ENCODE measurements at regions not wholly inside any gene's neighbourhood (a gene's known extent, or its start where the extent isn't known, plus 50 kb on each side); places are given as distances from the start of the nearest gene placed in this dataset.

DNA sequence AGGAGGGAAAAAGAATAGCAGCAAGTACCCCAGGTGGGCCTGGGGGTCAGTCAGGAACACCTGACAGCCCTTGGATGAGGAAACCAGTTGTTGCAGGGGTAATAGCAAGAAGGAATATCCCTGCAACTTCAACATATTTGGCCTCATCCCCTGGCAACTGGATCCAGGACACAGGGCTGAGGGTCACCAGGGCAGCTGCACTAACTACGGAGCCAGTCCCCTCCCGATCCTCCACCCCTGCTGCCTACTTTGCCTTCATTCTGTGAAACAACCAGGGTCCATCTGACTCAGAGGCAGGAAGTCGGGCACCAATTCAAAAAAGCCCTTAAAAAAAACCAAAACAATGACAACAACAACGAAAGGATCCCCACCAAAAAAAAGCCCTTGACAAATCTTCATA, 52.9 kb downstream of the FRMPD3 start:
- TF ChIP-seq, protein P1, sequence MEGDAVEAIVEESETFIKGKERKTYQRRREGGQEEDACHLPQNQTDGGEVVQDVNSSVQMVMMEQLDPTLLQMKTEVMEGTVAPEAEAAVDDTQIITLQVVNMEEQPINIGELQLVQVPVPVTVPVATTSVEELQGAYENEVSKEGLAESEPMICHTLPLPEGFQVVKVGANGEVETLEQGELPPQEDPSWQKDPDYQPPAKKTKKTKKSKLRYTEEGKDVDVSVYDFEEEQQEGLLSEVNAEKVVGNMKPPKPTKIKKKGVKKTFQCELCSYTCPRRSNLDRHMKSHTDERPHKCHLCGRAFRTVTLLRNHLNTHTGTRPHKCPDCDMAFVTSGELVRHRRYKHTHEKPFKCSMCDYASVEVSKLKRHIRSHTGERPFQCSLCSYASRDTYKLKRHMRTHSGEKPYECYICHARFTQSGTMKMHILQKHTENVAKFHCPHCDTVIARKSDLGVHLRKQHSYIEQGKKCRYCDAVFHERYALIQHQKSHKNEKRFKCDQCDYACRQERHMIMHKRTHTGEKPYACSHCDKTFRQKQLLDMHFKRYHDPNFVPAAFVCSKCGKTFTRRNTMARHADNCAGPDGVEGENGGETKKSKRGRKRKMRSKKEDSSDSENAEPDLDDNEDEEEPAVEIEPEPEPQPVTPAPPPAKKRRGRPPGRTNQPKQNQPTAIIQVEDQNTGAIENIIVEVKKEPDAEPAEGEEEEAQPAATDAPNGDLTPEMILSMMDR (IDR thresholded peaks at IDR 0.05; ENCODE audit: control extremely low read depth, extremely low read depth, low read depth, missing control alignments), result no peak
- no peak for DNase-seq (ENCODE audit: extremely low spot score)
- ChIA-PET POLR2A (no interaction called here), CTCF (no interaction called here)

DNA sequence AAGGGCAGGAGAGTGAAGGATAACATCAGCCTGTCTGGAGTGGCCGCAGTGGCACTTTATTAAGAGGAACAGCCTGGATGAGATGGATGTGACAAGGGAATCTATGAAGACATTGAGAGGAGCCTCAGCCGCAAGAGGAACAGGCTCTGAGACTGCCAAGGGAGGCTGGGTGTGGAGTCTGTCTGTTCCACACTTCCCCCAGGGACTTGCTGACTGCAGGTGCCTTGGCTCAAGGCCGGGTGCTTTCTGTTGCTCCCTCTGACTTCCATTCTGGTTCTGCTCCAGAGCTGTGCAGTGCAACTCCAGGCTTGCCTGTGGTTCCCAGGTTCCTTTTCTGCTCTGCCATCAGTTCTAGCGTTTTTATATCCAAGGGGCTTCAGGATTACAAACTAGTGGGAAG, 54.6 kb downstream of the FRMPD3 start:
- DNase-seq (ENCODE audit: extremely low spot score), result no peak
- ChIA-PET POLR2A (no interaction called here), CTCF (no interaction called here)
- TF ChIP-seq, protein P1 (IDR thresholded peaks at IDR 0.05; ENCODE audit: control extremely low read depth, extremely low read depth, low read depth, missing control alignments), result no peak

DNA sequence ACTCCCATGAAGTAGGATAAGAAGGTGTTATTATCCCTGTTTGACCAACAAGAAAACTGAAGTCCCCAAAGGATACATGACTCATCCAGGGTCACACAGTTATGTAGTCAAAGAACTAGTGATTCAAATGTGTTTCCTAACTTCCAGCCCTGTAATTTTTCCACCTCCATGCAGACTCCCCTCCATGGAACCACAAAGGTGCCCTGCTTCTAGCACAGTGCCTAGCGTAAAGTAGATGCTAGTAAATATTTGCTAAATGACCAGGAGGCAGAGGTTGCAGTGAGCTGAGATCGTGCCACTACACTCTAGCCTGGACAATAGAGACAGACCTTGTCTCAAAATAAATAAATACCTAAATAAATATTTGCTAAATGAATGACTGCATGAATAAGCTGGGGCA, 55.8 kb downstream of the FRMPD3 start:
- TF ChIP-seq, protein P1 (IDR thresholded peaks at IDR 0.05; ENCODE audit: control extremely low read depth, extremely low read depth, low read depth, missing control alignments), result no peak
- ChIA-PET POLR2A (no interaction called here), CTCF (no interaction called here)
- no peak for DNase-seq (ENCODE audit: extremely low spot score)

DNA sequence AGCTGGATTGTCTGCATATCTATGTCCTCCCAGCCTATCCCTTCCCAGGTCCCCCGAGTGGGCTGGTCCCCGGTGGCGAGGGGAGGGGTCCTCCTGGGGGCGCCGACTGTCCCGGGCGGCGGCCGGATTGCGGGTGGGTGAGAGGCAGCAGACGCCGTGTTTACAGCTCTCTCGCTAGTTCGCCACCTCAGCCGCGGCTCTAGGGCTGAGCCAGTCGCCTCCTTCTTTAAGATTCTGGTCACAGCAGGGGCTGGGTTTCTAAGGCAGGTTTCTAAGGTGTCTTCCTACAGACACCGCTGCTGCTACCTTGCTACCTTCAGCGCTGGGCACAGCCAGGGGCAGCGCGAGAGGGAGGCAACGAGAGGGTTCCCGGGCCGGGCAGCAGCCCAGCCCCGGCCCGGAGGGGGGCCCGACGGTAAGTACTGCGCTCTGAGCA, 57.2 kb downstream of the FRMPD3 start:
- TF ChIP-seq, protein P1 (IDR thresholded peaks at IDR 0.05; ENCODE audit: control extremely low read depth, extremely low read depth, low read depth, missing control alignments), result no peak
- ChIA-PET POLR2A (no interaction called here), CTCF (no interaction called here)
- no peak for DNase-seq (ENCODE audit: extremely low spot score)

DNA sequence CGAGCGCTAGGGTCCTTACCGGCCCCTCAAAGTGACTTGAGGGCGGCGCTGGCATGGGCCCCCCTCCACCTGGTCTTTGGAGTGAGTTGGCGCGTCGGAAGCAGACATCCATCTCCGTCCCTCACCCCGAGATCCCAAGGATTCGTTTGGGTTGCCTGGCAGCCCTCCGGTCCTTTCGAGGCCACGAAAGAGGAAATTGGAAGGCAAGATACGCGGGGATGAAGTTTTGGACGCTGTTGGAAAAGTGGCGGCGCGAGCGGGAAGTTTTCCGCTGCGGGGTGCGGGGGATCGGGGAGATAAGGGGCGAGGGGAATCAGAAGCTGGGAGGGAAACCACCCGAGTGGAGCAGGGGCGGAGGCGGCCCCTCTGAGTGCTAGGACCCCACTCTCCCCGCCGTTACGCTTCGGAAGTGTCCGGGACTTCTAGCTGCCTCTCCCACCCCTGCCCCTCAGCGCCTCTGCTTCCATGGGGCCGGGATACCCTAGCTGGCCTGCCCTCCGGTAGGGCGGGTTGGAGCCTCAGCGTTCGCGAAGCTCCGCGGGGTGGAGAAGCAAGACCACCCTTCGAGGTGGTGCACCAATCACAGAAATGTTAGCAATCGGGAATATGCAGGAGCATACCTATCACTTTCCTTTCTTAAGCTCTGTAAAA, 57.8 kb downstream of the FRMPD3 start:
- ChIA-PET CTCF (no interaction called here), POLR2A (no interaction called here)
- DNase-seq (ENCODE audit: extremely low spot score), result no peak
- TF ChIP-seq, protein P1 (IDR thresholded peaks at IDR 0.05; ENCODE audit: control extremely low read depth, extremely low read depth, low read depth, missing control alignments), result no peak

DNA sequence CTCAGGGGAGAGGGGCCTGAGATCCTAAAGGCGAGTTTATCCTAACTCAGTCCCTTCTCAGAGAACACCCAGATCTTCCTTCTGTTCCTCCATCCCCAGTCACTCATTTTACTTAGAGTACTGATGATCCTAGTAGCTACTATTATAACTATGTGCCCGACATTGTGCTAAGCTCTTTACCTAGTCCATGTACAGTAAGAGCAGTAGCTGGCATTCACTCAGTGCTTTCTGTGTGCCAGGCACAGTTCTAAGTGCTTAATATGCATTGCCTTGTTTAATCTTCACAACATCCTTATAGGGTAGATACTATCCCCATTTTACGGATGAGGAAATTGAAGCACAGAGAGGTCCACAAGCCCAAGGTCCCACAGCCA, 58.3 kb downstream of the FRMPD3 start:
- ChIA-PET CTCF (no interaction called here), POLR2A (no interaction called here)
- no peak for DNase-seq (ENCODE audit: extremely low spot score)
- TF ChIP-seq, protein P1 (IDR thresholded peaks at IDR 0.05; ENCODE audit: control extremely low read depth, extremely low read depth, low read depth, missing control alignments), result no peak

DNA sequence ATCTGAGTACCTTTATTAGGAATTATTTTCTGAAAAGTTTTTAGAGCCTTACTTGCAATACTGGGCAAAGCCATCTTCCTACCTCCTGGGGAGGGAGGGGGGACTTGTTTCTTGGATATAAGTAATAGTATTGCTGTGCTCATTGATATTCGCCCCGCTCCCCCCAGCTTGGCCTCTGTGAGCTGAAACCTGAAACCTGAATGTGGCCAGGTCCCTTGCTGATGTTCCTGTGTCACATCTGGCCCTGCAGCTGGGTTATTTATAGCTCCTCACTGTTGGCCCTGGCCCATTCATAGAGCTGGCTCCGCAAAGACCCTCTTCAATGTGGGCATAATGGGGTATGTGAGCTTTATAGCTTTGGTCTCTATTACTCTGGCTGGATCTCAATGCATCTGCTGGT, 59.5 kb downstream of the FRMPD3 start:
- POLR2A ChIA-PET, result no interaction called here
- no peak for DNase-seq (ENCODE audit: extremely low spot score)
- TF ChIP-seq, protein P1 (IDR thresholded peaks at IDR 0.05; ENCODE audit: control extremely low read depth, extremely low read depth, low read depth, missing control alignments), result no peak
- CTCF ChIA-PET, result no interaction called here
